ENCODE measurements at regions not wholly inside any gene's neighbourhood (a gene's known extent, or its start where the extent isn't known, plus 50 kb on each side); places are given as distances from the start of the nearest gene placed in this dataset.

DNA sequence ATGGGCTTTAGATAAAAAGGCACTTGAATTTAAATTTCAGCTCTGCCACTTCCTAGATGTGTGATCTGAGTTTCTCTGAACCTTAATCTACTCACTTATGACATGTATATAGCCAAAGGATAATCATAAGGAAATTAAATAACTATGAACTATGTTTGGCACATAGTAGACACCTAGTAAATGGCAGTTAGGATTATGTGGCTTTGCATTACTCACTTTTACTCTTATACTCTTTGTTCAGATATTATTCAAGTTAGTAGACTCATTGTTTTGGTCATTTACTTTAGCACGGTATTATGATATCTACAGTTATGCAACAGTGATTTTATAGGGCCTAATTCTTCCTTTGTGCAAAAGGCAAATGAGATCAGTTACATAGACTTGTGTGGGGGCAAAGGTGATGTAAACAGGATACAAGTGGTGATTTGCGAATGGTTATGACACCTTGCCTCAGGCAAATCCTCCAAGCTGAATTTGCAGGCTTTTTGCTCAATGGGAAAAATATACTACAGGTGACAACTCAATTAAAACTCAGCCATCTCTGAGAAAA, 297.2 kb upstream of the PBX1 start:
- no peak for TF ChIP-seq ZFX (IDR thresholded peaks at IDR 0.05)
- TF ChIP-seq, protein P1, sequence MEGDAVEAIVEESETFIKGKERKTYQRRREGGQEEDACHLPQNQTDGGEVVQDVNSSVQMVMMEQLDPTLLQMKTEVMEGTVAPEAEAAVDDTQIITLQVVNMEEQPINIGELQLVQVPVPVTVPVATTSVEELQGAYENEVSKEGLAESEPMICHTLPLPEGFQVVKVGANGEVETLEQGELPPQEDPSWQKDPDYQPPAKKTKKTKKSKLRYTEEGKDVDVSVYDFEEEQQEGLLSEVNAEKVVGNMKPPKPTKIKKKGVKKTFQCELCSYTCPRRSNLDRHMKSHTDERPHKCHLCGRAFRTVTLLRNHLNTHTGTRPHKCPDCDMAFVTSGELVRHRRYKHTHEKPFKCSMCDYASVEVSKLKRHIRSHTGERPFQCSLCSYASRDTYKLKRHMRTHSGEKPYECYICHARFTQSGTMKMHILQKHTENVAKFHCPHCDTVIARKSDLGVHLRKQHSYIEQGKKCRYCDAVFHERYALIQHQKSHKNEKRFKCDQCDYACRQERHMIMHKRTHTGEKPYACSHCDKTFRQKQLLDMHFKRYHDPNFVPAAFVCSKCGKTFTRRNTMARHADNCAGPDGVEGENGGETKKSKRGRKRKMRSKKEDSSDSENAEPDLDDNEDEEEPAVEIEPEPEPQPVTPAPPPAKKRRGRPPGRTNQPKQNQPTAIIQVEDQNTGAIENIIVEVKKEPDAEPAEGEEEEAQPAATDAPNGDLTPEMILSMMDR (conservative IDR thresholded peaks at IDR 0.05): no peak
- no peak overlapping the region for H3K27ac ChIP-seq

DNA sequence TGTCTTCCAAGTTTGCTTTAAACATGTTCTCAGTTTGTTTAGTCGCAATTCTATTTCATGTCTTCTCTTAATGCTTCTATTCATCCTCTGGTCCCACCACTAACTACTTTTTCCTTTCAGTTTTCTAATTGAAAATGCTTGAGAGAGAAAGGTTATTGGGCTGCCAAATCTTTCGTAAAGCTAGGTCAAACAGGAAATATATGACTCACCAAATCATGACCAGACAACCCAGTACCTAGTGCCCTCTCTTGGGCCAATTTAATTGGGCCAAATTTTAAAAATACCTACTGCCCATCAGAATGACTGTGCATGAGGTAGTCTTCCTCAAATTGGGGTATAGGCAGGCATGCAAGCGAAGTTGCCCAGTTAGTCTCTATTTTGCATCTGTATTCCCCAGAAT, 295.4 kb upstream of the PBX1 start:
- TF ChIP-seq, protein P1 (conservative IDR thresholded peaks at IDR 0.05): no peak
- no peak for TF ChIP-seq ZFX (IDR thresholded peaks at IDR 0.05)

DNA sequence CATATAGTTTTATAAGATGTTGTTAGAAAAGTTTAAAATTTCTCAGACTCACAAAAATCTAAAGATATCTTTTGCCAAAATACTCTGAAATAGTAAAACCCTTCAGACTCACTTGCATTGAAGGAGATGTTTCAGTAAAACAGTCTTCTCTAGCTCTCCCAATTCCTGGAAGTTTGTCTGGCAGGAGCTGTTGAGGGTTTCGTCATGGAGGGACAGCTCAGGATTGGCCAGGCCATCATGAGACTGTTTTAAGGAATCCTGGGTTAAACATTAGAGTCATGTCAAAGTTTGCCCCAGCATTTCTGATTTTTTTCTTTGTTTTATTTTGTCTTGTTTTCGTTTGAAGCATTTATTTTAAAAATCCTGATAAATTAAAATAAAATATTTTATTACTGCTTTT, 293.8 kb upstream of the PBX1 start:
- no peak for TF ChIP-seq ZFX (IDR thresholded peaks at IDR 0.05)
- TF ChIP-seq, protein P1 (conservative IDR thresholded peaks at IDR 0.05): no peak

More for the DNA sequence above, 295.4 kb upstream of the PBX1 start:
- H3K27ac ChIP-seq: no peak overlapping the region

DNA sequence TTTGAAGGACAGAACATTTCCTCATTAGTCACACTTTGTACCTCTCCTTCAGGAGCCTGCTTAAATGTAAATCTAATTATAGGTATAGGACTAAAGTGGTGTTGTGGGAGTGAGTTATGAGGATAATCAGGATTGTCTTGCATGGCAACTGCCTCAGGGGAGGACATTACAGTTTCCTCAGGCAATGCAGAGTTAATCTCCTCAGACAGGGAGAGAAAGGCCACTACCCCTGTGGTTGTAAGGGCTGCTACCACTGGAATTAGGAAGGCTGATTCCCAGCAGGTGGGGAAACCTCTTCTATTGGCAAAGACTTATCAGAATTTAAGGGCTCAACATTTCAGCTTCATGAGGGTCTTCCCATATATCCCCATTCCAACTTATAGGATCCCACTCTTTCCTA, 286.8 kb upstream of the PBX1 start:
- H3K27ac ChIP-seq: no peak overlapping the region
- no peak for TF ChIP-seq ZFX (IDR thresholded peaks at IDR 0.05)
- TF ChIP-seq, protein P1 (conservative IDR thresholded peaks at IDR 0.05): no peak

More for the DNA sequence above, 293.8 kb upstream of the PBX1 start:
- H3K27ac ChIP-seq: no peak overlapping the region

DNA sequence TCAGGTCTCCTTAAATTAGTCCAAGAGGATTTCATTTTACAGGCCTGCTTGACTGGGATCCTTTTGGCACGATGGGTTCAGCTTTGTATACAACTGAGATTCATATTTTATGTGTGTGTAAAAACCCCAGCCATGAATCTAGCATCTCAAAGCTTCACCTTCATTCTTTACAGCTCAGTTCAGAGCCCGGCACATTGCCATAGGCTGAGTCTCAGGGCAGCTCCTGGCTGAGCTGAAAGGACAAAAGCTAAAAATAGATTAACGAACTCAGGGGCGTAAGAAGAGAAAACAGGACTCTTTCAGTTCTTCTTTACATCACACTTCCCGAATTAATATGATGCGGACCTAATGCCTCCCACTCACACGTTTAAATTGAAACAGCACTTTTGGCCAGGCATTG, 262.8 kb upstream of the PBX1 start:
- TF ChIP-seq ZFX (IDR thresholded peaks at IDR 0.05): no peak
- TF ChIP-seq, protein P1 (conservative IDR thresholded peaks at IDR 0.05): no peak
- no peak overlapping the region for H3K27ac ChIP-seq

DNA sequence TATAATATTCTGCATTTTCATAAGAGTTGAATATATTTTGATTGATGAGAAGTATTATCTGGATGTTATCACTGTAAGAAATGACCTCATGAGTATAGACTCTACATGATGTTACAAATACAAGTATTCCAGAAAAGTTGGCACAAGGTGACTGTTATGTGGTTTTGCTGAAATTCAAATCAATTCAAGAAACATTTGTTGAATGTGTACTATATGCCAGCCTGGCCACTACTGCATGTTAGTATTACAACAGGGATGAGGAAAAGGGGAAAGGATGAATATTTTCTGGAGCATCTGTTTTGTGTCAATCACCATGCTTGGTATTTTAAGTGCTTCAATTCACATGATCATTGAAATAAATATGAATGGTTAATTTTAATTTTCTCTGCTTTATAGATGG, 250.9 kb upstream of the PBX1 start:
- no peak overlapping the region for H3K27ac ChIP-seq
- TF ChIP-seq, protein P1 (conservative IDR thresholded peaks at IDR 0.05): no peak
- TF ChIP-seq ZFX (IDR thresholded peaks at IDR 0.05): no peak

DNA sequence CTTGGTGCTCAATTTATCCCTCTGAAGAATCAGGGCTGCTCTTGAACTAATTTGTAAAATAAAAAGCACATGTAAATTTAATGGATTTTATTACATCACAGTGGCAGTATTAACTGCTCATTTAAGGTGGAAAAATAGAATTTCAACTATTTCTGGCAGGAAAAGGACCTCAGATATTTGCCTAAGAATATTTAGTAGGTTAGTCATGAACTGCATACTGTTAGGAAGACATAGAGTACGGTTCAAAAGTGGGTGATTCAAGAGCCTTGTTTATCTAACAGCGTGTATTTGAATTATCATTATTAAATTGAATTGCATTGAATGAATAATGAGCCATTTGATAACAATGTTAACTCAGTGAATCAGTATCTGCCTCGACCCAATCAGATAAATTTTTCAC, 248.8 kb upstream of the PBX1 start:
- TF ChIP-seq, protein P1 (conservative IDR thresholded peaks at IDR 0.05): no peak
- TF ChIP-seq ZFX (IDR thresholded peaks at IDR 0.05): no peak
- H3K27ac ChIP-seq: no peak overlapping the region
